Adrenal gland (tissue), 5 donors: ENCODE measurements at regions not wholly inside any gene's neighbourhood (a gene's known extent, or its start where the extent isn't known, plus 50 kb on each side); places are given as distances from the start of the nearest gene placed in this dataset.
"Not testable (repeated sequence)": the region's sequence is repeated elsewhere in the genome, so short reads cannot be mapped to it uniquely, and the experiment has no call there.

Experiments
- CTCF ChIP-seq, 6 experiments: fragments of 450-650 bp in 4 of 6; fragments of 200-600 bp in 2 of 6; sonication (generic) in 1 of 6; IDR thresholded peaks; 1 replicate in 5 of 6; 2 replicates in 1 of 6; pipeline versions ENCODE4 v1.5.1 to v1.8.0; 2016 to 2021; ENCODE audit warnings: antibody characterized with exemption in 6 of 6, mild to moderate bottlenecking in 2 of 6, moderate library complexity in 1 of 6
- POLR2A ChIP-seq, 2 donors: fragments of 450-650 bp; IDR thresholded peaks; one replicate each; pipeline ENCODE4 v1.6.1; 2017; ENCODE audit warnings: antibody characterized with exemption in 2 of 2, mild to moderate bottlenecking in 2 of 2, moderate library complexity in 1 of 2
- donor health status: DM: no; HTN: no; CAD: no.

GRCh38 chr22:25398591-25399062, 165.8 kb upstream of the GRK3 start:
- not testable (repeated sequence) for TF ChIP-seq CTCF, POLR2A (IDR thresholded peaks at IDR 0.05)
